ENCODE measurements at regions not wholly inside any gene's neighbourhood (a gene's known extent, or its start where the extent isn't known, plus 50 kb on each side); places are given as distances from the start of the nearest gene placed in this dataset.

GRCh38 chr6:7041511-7042026 lies 66.2 kb upstream of the RREB1 start:
- ATAC-seq (ENCODE audit: low FRiP score) (no peak), DNase-seq (ENCODE audit: low spot score) (no peak)
- TF ChIP-seq CTCF (IDR thresholded peaks at IDR 0.05), result no peak

GRCh38 chr6:7042056-7042653 lies 65.6 kb upstream of the RREB1 start:
- no peak for ATAC-seq (ENCODE audit: low FRiP score)
- no peak for DNase-seq (ENCODE audit: low spot score)
- no peak for TF ChIP-seq CTCF (IDR thresholded peaks at IDR 0.05)

DNA sequence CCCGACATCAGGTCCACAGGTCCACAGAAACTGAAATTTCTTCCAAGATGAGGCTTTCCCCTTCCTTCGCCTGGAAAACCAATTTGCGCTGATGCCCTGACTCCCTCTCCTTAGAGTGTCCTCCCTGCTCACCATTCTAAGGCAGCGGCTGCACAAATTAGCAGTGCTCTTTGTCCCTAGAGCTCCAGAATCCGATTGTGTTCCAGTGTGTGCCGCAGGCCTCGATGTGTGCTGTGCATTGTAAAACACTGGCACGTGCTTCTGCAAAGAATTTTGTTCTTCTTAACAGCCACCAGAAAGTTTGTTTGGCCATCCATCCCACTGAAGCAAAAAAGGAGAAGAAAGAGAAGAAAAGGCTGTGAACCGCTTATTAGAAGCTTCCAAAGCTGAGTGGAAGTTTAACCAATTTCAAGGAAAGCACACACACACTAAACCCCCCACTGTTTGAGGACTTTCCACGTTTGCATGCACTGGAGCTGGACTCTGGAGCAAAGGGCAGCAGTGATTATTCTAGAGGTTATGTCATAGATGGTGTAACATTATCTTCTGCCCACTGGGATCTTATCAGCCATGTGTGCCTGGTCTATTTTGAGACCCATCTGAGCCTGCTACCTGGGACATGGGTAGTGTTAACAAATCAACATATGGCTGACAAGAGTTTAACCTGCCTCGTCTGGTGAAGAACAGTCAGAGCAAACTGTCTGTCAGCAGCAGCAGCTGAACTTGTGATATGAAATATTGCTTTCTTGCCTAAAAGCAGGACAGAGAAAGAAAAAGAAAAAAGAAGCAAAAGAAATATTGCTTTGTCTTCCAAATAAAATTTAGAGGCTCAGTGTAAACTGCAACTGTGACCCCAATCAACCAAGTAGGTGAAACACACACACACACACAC lies 64.9 kb upstream of the RREB1 start:
- peak; percentile 51 for ATAC-seq (ENCODE audit: low FRiP score)
- DNase-seq (ENCODE audit: low spot score), result no peak
- no peak for TF ChIP-seq CTCF (IDR thresholded peaks at IDR 0.05)

DNA sequence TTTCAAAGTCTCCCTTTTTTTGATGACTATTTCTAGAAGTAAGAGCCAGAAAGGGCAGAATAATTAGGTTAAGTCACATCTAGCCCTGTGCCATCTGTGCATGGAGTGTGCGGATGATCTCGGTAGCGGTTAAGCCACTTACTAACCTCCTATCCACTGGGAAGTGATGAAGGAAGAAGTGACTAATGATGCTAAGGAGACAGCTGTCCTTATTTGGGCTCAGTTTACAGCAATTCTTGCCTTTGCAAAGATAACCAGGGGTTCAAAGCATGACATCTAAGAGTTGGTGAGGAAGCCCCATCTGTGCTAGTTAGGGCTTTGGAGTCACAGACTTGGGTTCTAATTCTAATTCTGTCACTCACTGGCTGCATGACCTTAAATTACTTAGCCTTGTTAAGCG lies 62.4 kb upstream of the RREB1 start:
- ATAC-seq (ENCODE audit: low FRiP score) (no peak), DNase-seq (ENCODE audit: low spot score) (no peak)
- no peak for TF ChIP-seq CTCF (IDR thresholded peaks at IDR 0.05)

DNA sequence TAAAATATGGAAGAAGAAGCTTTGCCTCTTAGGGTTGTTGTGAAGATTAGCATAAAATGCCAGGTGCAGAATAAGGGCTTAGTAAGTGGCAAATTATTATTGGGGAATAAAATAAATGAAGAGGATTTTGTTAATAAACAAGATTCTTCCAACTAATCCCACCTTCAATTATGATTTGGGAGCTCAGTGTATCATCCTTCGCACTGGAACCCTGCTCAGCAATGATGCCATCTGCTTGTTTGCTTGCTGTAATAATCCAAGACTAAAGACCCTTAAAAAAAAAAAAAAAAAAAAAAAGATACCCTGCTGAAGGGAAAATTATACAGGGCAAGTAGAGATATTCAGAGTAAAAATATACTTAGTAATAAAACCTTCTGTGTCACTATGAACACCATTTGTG lies 62.0 kb upstream of the RREB1 start:
- DNase-seq (ENCODE audit: low spot score) (no peak), ATAC-seq (ENCODE audit: low FRiP score) (no peak)
- TF ChIP-seq CTCF (IDR thresholded peaks at IDR 0.05), result no peak

- ATAC-seq (ENCODE audit: low FRiP score), result no peak
- DNase-seq (ENCODE audit: low spot score), result no peak
- TF ChIP-seq CTCF (IDR thresholded peaks at IDR 0.05), result no peak
These were observed 60.6 kb upstream of the RREB1 start for GRCh38 chr6:7047128-7047527.
